Esophagus muscularis mucosa (tissue), 4 donors: ENCODE measurements at regions not wholly inside any gene's neighbourhood (a gene's known extent, or its start where the extent isn't known, plus 50 kb on each side); places are given as distances from the start of the nearest gene placed in this dataset.
"Not testable (repeated sequence)": the region's sequence is repeated elsewhere in the genome, so short reads cannot be mapped to it uniquely, and the experiment has no call there.

Experiments used
- DNase-seq: peaks from one replicate; pipeline ENCODE4 v3.0.0-alpha.2; 2017; ENCODE audit errors: extremely low spot score
- H3K27ac ChIP-seq, 4 donors: fragments of 200-600 bp; sonication (generic); replicated peaks in 1 of 4; 1 replicate in 3 of 4; 2 replicates in 1 of 4; pipeline ENCODE4 v1.5.1; 2016 to 2019; ENCODE audit warnings: mild to moderate bottlenecking in 1 of 4
- H3K27me3 ChIP-seq, 4 donors: fragments of 200-600 bp; sonication (generic); one replicate each; pipeline versions ENCODE4 v1.5.1 to v1.6.0; 2016 to 2019
- H3K36me3 ChIP-seq, 4 donors: fragments of 200-600 bp; sonication (generic); one replicate each; pipeline ENCODE4 v1.5.1; 2016 to 2019
- H3K4me1 ChIP-seq, 4 donors: fragments of 200-600 bp; sonication (generic); one replicate each; pipeline ENCODE4 v1.5.1; 2016 to 2019
- H3K4me3 ChIP-seq, 4 donors: fragments of 200-600 bp; sonication (generic); 1 replicate in 2 of 4; 2 replicates in 2 of 4; pipeline ENCODE4 v1.5.1; 2016 to 2019; ENCODE audit warnings: mild to moderate bottlenecking in 4 of 4, moderate library complexity in 1 of 4
- H3K9me3 ChIP-seq, 4 donors: fragments of 200-600 bp; sonication (generic); 1 replicate in 3 of 4; 2 replicates in 1 of 4; pipeline ENCODE4 v1.5.1; 2016 to 2019
- CTCF ChIP-seq, 3 experiments: fragments of 200-600 bp in 2 of 3; fragments of 450-650 bp in 1 of 3; sonication (generic) in 2 of 3; IDR thresholded peaks; one replicate each; pipeline ENCODE4 v1.5.1; 2017 to 2019; ENCODE audit warnings: antibody characterized with exemption in 3 of 3, mild to moderate bottlenecking in 2 of 3, moderate library complexity in 1 of 3
- EP300 ChIP-seq: sonication (generic); formaldehyde crosslinking; IDR thresholded peaks from one replicate; pipeline ENCODE4 v1.6.1; 2017; ENCODE audit warnings: antibody characterized with exemption
- POLR2A ChIP-seq: fragments of 450-650 bp; IDR thresholded peaks from one replicate; pipeline ENCODE4 v1.6.1; 2017; ENCODE audit warnings: antibody characterized with exemption, moderate library complexity, mild to moderate bottlenecking, low read depth
- POLR2AphosphoS5 ChIP-seq, 2 donors: sonication (generic); formaldehyde crosslinking; IDR thresholded peaks; one replicate each; pipeline ENCODE4 v1.6.1; 2017; ENCODE audit warnings: antibody characterized with exemption in 2 of 2
- WGBS: methylation state at CpG from one replicate; pipeline ENCODE4 v1.1.5; 2018; 5-methylcytosine and 5-hydroxymethylcytosine counted together
- intact Hi-C: fragments of 100-400 bp; cut with DNase I; formaldehyde crosslinking; loops from one replicate; pipeline ENCODE4 v1.15.1; 2023

- Histone ChIP-seq H3K4me1 (peaks cover 0 to 30% (median 20%) of the 10 kb centered on the region in 4 donors), H3K4me3 (no peak overlapping the region), H3K27me3 (no peaks in the 10 kb centered on the region), H3K9me3 (no peaks in the 10 kb centered on the region), H3K36me3 (no peaks in the 10 kb centered on the region), H3K27ac (no peak overlapping the region)
- intact Hi-C loops, result no loop called here
- TF ChIP-seq POLR2AphosphoS5 (IDR thresholded peaks at IDR 0.05) (no peak), CTCF (IDR thresholded peaks at IDR 0.05) (no peak), EP300 (no peak), POLR2A (no peak)
- 83% methylated on average over 13 of the region's 13 CpGs for WGBS
- peak; percentile 91 for DNase-seq
Measured at GRCh38 chr5:135265497-135266302, 133.3 kb downstream of the MACROH2A1 start.

- intact Hi-C loops, result no loop called here
- peak; percentile 68 for DNase-seq
- Histone ChIP-seq H3K9me3 (no peaks in the 10 kb centered on the region), H3K27ac (peak overlapping the region in 1 of 4 donors; percentile 5), H3K36me3 (no peaks in the 10 kb centered on the region), H3K4me3 (no peak overlapping the region), H3K4me1 (peaks cover 0 to 23% (median 12%) of the 10 kb centered on the region in 4 donors), H3K27me3 (no peaks in the 10 kb centered on the region)
- no peak for TF ChIP-seq POLR2AphosphoS5 (IDR thresholded peaks at IDR 0.05)
- no peak for TF ChIP-seq CTCF (IDR thresholded peaks at IDR 0.05)
- TF ChIP-seq EP300, result no peak
- no peak for TF ChIP-seq POLR2A
- WGBS, result 74% methylated on average over 17 of the region's 17 CpGs
Measured at GRCh38 chr5:135264451-135265440, 134.3 kb downstream of the MACROH2A1 start.

DNA sequence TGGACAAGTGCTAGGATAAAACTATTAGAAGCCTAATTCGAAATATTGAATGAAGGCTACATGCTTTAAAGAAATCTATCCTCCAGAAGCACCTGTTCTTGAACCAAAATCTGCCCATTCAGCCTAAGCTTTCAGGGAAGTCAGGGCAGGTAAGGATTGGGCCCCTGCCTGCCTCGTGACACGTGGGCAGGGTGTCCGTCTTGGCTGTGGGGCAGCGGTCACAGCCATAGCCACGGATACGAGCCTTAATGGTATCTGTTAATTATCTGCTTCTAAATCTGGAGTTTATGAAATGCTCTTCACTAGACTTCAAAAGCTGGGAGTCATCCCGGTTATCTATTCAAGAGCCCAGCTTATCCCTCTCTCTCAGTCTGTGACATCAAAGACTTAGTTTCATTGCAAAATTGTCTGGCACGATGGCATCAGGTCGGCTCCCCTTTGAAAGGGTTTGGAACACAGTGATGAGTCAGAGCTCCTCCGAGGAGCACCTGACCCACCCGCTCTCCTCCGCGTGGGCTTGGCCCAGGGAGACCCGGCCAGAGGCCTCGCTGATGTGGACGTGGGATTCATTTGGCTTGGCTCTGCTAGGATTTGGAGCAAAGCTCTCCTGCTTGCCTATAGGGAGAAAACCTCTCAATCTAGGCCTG, 135.9 kb downstream of the MACROH2A1 start:
- no peaks in the 10 kb centered on the region for H3K27me3 ChIP-seq
- H3K4me1 ChIP-seq, result peaks cover 0 to 15% (median 10%) of the 10 kb centered on the region in 4 donors
- WGBS, result 91% methylated on average over 17 of the region's 17 CpGs
- no peaks in the 10 kb centered on the region for H3K36me3 ChIP-seq
- intact Hi-C loops, result no loop called here
- H3K27ac ChIP-seq, result no peak overlapping the region
- no peaks in the 10 kb centered on the region for H3K9me3 ChIP-seq
- TF ChIP-seq POLR2A (no peak), CTCF (IDR thresholded peaks at IDR 0.05) (no peak), EP300 (no peak), POLR2AphosphoS5 (IDR thresholded peaks at IDR 0.05) (no peak)
- H3K4me3 ChIP-seq, result no peak overlapping the region
- peak; percentile 37 for DNase-seq

DNA sequence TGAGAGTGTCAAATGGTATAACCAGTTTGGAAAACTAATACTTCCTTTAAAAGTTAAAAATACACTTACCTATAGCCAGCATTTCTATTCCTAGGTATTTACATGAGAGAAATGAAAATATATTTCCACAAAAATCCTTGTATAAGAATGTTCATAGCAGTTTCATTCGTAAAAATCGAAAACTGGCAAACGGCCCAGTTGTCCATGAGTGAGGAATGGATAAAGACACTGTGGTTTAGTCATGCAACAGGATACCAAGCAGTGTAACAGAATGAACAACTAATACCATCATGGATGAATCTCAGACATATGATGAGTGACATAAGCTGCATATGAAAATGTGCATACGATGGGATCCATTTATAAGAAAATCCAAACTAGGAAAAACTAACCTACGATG, 136.7 kb downstream of the MACROH2A1 start:
- no peaks in the 10 kb centered on the region for H3K36me3 ChIP-seq
- H3K27ac ChIP-seq, result no peak overlapping the region
- no peaks in the 10 kb centered on the region for H3K27me3 ChIP-seq
- 87% methylated on average over 5 of the region's 5 CpGs for WGBS
- intact Hi-C loops, result no loop called here
- DNase-seq, result no peak
- no peaks in the 10 kb centered on the region for H3K9me3 ChIP-seq
- no peak for TF ChIP-seq POLR2AphosphoS5 (IDR thresholded peaks at IDR 0.05)
- H3K4me1 ChIP-seq, result peaks cover 0 to 15% (median 10%) of the 10 kb centered on the region in 4 donors
- H3K4me3 ChIP-seq, result no peak overlapping the region

- peaks cover 0 to 14% (median 10%) of the 10 kb centered on the region in 4 donors for H3K4me1 ChIP-seq
- H3K27me3 ChIP-seq, H3K27ac ChIP-seq, H3K36me3 ChIP-seq, intact Hi-C loops, H3K9me3 ChIP-seq, DNase-seq, H3K4me3 ChIP-seq: not testable (repeated sequence)
Measured at GRCh38 chr5:135260108-135260507, 138.9 kb downstream of the MACROH2A1 start.
